Stimulated activated naive B cell treated with anti-CD40 and anti-IgM and Interleukin-4, amounts not matched to agents 10 μg/mL and 1 μg/mL and 100 μg/mL, for 72 hours (primary cell): ENCODE measurements at regions not wholly inside any gene's neighbourhood (a gene's known extent, or its start where the extent isn't known, plus 50 kb on each side); places are given as distances from the start of the nearest gene placed in this dataset.
"Not testable (repeated sequence)": the region's sequence is repeated elsewhere in the genome, so short reads cannot be mapped to it uniquely, and the experiment has no call there.

Experiments
- ATAC-seq, 2 donors: fragments of 150-1000 bp; cut with Tn5 transposase; replicated peaks; 2 replicates each; pipeline ENCODE4 v1.10.0; 2021; ENCODE audit warnings: moderate library complexity in 1 of 2
- DNase-seq: peaks from one replicate; pipeline ENCODE4 v3.0.0; 2021
- H3K27ac Mint-ChIP-seq: one replicate; pipeline ENCODE4 v1.8.0; 2022; ENCODE audit warnings: mild to moderate bottlenecking, mixed read lengths
- H3K27me3 Mint-ChIP-seq, 2 donors: one replicate each; pipeline ENCODE4 v1.8.0; 2022; ENCODE audit warnings: mixed read lengths in 2 of 2
- H3K36me3 Mint-ChIP-seq, 2 donors: one replicate each; pipeline ENCODE4 v1.8.0; 2022; ENCODE audit warnings: mixed read lengths in 2 of 2, mild to moderate bottlenecking in 1 of 2
- H3K4me1 Mint-ChIP-seq, 2 donors: one replicate each; pipeline ENCODE4 v1.8.0; 2022; ENCODE audit warnings: mixed read lengths in 2 of 2, mild to moderate bottlenecking in 1 of 2
- H3K4me3 Mint-ChIP-seq, 2 donors: one replicate each; pipeline ENCODE4 v1.8.0; 2022; ENCODE audit warnings: mild to moderate bottlenecking in 2 of 2, mixed read lengths in 2 of 2, moderate library complexity in 1 of 2
- H3K9me3 Mint-ChIP-seq, 2 donors: one replicate each; pipeline ENCODE4 v1.8.0; 2022; ENCODE audit warnings: mixed read lengths in 2 of 2, mild to moderate bottlenecking in 1 of 2

DNA sequence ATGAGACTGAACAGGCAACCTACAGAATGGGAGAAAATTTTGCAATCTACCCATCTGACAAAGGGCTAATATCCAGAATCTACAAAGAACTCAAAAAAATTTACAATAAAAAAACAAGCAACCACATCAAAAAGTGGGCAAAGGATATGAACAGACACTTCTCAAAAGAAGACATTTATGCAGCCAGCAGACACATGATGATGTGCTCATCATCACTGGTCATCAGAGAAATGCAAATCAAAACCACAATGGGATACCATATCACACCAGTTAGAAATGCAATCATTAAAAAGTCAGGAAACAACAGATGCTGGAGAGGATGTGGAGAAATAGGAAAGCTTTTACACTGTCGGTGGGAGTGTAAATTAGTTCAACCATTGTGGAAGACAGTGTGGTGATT, 51.7 kb upstream of the PAXBP1 start:
- H3K4me3 Mint-ChIP-seq, DNase-seq, H3K36me3 Mint-ChIP-seq, H3K4me1 Mint-ChIP-seq, H3K27ac Mint-ChIP-seq, ATAC-seq, H3K9me3 Mint-ChIP-seq: not testable (repeated sequence)
- H3K27me3 Mint-ChIP-seq, result peaks cover 5 to 11% of the 10 kb centered on the region in 2 donors

DNA sequence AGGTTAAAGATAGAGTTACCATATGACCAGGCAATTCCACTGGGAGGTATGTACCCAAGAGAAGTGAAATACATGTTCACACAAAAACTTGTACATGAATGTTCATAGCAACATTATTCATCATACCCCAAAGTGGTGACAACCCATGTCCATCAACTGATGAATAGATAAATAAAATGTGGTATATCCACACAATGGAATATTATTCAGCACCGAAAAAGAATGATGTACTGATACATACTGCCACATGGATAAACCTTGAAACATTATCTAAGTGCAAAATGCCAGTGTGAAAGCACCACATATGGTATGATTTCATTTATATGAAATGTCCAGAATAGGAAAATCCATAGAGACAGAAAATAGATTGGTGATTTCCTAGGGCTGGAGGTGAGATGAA, 53.4 kb upstream of the PAXBP1 start:
- ATAC-seq, result no peak
- no peak overlapping the region for H3K27ac Mint-ChIP-seq

DNA sequence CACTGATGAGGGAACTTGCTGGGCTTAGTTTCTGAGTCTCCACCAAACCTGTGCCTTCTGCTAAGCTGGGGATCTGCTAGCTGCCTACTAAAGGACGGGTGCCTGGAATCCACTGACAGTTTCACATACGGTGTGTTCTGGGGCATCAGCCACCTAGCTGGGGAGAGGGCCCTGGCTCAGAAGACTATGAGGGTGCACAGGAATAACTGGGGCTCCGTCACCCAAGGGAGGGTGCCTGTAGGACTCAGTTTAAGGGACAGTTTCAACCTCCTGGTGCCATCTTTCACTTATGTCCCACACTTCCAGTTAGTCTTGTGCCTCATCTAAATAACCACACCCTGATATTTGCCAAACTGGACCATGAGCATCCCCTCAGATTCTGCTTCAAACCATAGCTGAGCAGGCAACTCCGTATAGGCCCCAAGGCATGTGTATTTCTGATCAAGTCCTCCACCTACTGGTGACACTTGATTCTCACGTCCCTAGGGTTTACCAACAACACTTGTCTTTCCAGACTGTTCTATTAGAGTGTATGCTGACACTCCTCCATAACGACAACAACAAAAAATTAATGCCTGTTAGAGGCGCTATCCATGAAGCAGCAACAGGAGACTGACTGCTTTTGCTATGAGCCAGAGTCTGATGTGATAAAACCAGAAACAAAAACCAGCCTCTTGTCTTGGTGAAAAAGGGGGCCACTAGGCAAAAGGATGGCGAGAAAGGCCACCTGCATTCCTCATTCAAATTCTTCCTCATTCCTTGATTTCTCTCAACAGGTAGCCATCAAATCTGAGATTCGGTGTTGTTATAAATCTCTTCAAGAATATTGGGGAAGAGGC, 55.0 kb upstream of the PAXBP1 start:
- DNase-seq (peak; percentile 5), ATAC-seq (peak; percentile 96)
- peaks cover 0 to 2% of the 10 kb centered on the region in 2 donors for H3K9me3 Mint-ChIP-seq
- H3K27ac Mint-ChIP-seq, result no peak overlapping the region
- H3K4me3 Mint-ChIP-seq, result no peak overlapping the region
- peaks cover 5 to 14% of the 10 kb centered on the region in 2 donors for H3K27me3 Mint-ChIP-seq
- H3K36me3 Mint-ChIP-seq, result no peaks in the 10 kb centered on the region
- H3K4me1 Mint-ChIP-seq, result no peaks in the 10 kb centered on the region

More for the DNA sequence above, 53.4 kb upstream of the PAXBP1 start:
- DNase-seq, result no peak
- Mint-ChIP-seq H3K4me1 (no peaks in the 10 kb centered on the region), H3K36me3 (no peaks in the 10 kb centered on the region), H3K4me3 (no peak overlapping the region), H3K27me3 (peaks cover 5 to 14% of the 10 kb centered on the region in 2 donors), H3K9me3 (peaks cover 0 to 2% of the 10 kb centered on the region in 2 donors)

DNA sequence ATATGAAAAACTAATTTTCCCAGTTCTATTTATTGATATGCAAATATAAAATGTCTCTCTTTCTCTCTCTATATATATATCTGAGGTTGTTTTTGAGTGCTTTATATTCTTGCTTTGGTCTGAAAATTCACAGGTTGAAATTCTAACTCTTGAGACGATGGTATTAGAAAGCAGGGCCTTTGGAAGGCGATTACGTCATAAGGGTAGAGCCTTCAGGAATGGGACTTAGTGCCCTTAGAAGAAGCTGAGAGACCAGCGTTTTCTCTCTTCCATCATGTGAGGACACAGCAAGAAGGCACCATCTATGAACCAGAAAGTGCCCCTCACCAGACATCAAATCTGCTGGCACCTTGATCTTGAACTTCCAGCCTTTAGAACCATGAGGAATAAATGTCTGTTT, 57.4 kb upstream of the PAXBP1 start:
- Mint-ChIP-seq H3K4me3 (no peak overlapping the region), H3K36me3 (no peaks in the 10 kb centered on the region), H3K9me3 (no peaks in the 10 kb centered on the region), H3K4me1 (no peaks in the 10 kb centered on the region), H3K27me3 (peaks cover 8 to 25% of the 10 kb centered on the region in 2 donors), H3K27ac (no peak overlapping the region)
- ATAC-seq (no peak), DNase-seq (no peak)

DNA sequence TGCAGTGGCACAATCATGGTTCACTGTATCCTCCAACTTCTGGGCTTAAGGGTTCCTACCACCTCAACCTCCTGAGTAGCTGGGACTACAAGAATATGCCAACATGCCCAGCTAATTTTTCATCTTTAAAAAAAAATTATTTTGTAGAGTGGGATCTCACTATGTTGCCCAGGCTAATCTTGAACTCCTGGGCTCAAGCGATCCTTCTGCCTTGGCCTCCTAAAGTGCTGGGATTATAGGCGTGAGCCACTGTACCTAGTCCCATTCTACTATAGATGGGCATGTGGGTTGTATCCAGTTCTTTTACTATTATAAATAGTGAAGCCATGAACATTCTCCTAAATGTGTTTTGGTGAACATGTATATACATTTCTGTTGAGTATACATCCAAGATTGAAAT, 57.9 kb upstream of the PAXBP1 start:
- Mint-ChIP-seq H3K36me3 (no peaks in the 10 kb centered on the region), H3K27me3 (peaks cover 8 to 25% of the 10 kb centered on the region in 2 donors), H3K4me1 (no peaks in the 10 kb centered on the region), H3K9me3 (no peaks in the 10 kb centered on the region), H3K27ac (no peak overlapping the region), H3K4me3 (no peak overlapping the region)
- ATAC-seq (no peak), DNase-seq (no peak)

DNA sequence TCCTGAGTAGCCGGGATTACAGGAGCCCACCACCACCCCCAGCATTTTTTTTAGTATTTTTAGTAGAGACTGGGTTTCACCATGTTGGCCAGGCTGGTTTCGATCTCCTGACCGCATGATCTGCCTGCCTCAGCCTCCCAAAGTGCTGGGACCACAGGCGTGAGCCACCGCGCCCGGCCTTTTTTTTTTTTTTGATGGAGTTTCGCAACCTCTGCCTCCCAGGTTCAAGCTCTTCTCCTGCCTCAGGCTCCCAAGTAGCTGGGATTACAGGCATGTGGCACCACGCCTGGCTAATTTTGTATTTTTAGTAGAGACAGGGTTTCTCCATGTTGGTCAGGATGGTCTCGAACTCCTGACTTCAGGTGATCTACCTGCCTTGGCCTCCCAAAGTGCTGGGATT, 60.2 kb upstream of the PAXBP1 start:
- H3K9me3 Mint-ChIP-seq, DNase-seq, H3K36me3 Mint-ChIP-seq, H3K4me1 Mint-ChIP-seq, H3K4me3 Mint-ChIP-seq, ATAC-seq, H3K27ac Mint-ChIP-seq: not testable (repeated sequence)
- H3K27me3 Mint-ChIP-seq, result peaks cover 13 to 31% of the 10 kb centered on the region in 2 donors

DNA sequence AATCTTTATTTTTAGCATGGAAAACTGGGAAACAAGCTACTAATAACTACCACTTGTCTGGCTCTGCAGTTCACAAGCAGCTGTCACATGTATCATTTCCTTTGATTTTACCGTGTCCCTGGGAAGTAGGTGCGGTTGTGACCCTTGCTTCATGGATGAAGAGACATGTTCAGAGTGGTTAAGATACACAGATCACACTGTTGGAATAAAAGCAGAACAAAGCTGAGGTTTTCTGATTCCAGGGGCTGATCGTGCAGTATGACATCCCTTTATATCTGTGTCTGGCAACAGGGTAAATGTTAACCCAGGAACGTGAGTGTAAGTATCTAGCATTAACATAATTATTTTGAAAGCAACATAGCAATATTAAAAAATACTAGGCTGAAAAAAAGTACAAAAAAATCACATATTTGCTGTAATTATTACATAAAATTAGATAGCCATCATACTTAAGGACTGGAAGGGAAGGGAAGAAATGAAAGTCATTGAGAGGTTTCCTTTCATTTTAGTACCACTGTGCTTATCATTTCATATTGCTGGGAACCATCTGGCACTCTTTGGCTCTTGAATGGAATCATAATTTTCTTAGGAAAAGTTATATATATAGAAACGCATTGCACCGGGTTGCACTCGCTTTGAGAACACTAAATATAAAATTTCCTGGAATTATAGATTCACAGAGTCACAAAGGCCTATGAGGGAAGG, 62.8 kb upstream of the PAXBP1 start:
- no peaks in the 10 kb centered on the region for H3K4me1 Mint-ChIP-seq
- ATAC-seq (no peak), DNase-seq (no peak)
- peaks cover 2 to 4% of the 10 kb centered on the region in 2 donors for H3K9me3 Mint-ChIP-seq
- H3K27me3 Mint-ChIP-seq, result peaks cover 16 to 31% of the 10 kb centered on the region in 2 donors
- no peak overlapping the region for H3K27ac Mint-ChIP-seq
- H3K4me3 Mint-ChIP-seq, result no peak overlapping the region
- H3K36me3 Mint-ChIP-seq, result no peaks in the 10 kb centered on the region

DNA sequence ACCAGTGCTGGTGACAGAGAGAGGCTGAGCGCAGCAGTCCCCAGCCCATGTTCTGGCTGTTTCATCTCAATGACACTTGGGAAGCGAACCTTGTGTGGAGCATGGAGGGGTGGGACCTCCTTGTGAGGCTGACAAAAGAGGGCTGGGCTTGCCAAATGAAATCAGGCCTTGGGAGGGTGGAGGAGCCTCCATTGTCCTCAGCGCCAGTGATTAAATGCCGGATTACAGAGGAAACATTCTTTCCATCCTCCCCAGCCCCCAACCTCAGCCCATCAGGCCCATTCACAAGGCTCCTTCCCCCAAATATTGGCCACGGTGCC, 63.3 kb upstream of the PAXBP1 start:
- DNase-seq, result no peak
- H3K27ac Mint-ChIP-seq, result no peak overlapping the region
- ATAC-seq, result no peak
- no peak overlapping the region for H3K4me3 Mint-ChIP-seq
- no peaks in the 10 kb centered on the region for H3K4me1 Mint-ChIP-seq
- no peaks in the 10 kb centered on the region for H3K36me3 Mint-ChIP-seq
- H3K27me3 Mint-ChIP-seq, result peaks cover 16 to 37% of the 10 kb centered on the region in 2 donors
- H3K9me3 Mint-ChIP-seq, result peaks cover 2 to 4% of the 10 kb centered on the region in 2 donors

DNA sequence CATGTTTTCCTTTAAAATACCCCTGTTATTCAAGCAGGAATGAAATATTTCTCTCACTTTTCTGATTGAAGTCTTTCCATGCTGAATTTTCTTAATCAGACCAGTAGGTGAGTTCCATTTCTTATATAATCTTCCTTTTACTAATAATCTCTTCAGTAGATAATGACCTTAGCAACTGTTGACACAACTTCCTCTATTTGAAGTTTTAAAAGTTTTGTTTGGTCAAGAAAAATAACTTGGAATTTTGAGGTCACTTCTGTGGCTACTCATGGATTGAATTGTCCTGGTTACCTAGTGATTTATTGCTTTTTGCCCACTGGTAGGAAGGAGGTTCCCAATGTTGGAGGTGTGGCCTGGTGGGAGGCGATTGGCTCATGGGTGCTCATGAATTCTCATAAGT, 70.6 kb upstream of the PAXBP1 start:
- Mint-ChIP-seq H3K4me3 (no peak overlapping the region), H3K27ac (no peak overlapping the region), H3K4me1 (no peaks in the 10 kb centered on the region), H3K36me3 (no peaks in the 10 kb centered on the region), H3K9me3 (peaks cover 1 to 3% of the 10 kb centered on the region in 2 donors), H3K27me3 (peaks cover 24 to 41% of the 10 kb centered on the region in 2 donors)
- DNase-seq, result no peak
- ATAC-seq, result no peak

DNA sequence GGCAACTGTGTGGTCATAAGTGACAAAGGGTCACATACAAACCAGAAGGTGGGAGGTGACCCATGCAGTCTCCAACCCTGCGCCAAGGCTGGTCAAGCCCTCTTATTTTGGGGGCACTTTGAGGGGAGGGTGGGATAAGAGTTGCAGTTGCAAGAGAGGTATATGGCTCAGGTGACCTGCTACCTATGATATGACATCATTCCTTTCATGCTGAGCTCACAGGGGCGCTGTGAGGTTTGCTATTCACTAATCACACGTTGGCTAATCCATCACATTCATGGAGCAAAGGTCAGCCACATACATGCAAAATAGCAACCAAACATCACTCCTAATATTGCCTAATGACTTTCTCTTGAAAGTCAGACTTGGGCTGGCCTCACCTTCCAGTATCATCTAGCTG, 72.0 kb upstream of the PAXBP1 start:
- no peaks in the 10 kb centered on the region for H3K4me1 Mint-ChIP-seq
- no peaks in the 10 kb centered on the region for H3K9me3 Mint-ChIP-seq
- no peaks in the 10 kb centered on the region for H3K36me3 Mint-ChIP-seq
- H3K27me3 Mint-ChIP-seq, result peaks cover 24 to 37% of the 10 kb centered on the region in 2 donors
- DNase-seq (no peak), ATAC-seq (no peak)
- no peak overlapping the region for H3K4me3 Mint-ChIP-seq
- H3K27ac Mint-ChIP-seq, result no peak overlapping the region

DNA sequence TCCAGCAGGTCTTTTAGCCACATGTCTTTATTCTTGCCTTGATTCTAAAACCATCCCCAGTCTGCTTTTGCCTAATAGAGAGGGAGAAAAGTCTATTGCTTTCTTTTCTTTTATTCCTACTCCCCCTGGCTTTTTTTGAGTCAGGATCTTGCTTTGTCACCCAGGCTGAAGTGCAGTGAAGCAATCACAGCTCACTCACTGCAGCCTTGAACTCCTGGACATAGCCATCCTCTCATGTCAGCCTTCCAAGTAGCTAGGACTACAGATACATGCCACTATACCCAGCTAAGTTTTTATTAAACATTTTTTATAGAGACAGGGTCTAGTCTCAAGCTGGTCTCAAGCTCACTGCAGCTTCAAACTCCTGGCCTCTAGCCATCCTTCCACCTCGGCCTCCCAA, 72.5 kb upstream of the PAXBP1 start:
- no peaks in the 10 kb centered on the region for H3K36me3 Mint-ChIP-seq
- no peak overlapping the region for H3K27ac Mint-ChIP-seq
- peaks cover 23 to 35% of the 10 kb centered on the region in 2 donors for H3K27me3 Mint-ChIP-seq

DNA sequence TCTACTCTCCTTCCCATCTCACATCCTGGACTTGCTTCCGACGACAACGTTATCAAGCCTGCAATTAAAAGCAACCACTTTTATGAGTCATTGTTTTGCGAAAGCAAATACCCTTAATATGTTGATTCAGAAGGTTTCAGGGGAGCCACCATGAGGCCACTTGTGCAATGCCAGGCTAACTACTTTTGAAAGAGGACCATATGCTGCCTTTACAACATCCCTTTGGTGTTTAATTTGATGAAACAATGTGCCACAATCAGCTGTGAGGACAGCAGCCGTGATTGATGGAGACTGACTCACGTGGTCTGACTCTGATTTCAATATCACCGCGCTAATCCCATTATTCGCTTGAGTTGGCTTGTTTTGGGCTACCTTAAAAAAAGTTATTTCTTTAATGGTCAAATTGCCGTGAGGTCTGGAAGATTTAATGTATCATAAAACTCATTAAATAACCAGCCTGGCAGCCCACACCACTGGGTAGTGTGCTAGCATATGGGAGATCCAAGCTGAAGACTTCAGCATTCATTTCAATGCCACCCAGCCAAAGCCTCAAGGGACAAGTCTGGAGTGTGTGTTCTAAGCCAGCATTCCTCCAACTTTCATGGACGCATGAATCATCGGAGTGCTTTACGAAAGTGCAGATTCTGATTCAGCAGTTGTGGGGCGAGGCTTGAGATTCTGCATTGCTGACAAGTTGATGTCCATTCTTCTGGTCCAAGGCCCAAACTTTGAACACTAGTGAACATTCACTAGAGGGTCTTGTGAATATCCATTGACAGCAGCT, 73.3 kb upstream of the PAXBP1 start:
- no peaks in the 10 kb centered on the region for H3K36me3 Mint-ChIP-seq
- H3K27me3 Mint-ChIP-seq, result peaks cover 20 to 33% of the 10 kb centered on the region in 2 donors
- no peaks in the 10 kb centered on the region for H3K9me3 Mint-ChIP-seq
- H3K4me1 Mint-ChIP-seq, result no peaks in the 10 kb centered on the region
- H3K27ac Mint-ChIP-seq, result no peak overlapping the region
- ATAC-seq (no peak), DNase-seq (no peak)
- no peak overlapping the region for H3K4me3 Mint-ChIP-seq

More for the DNA sequence above, 72.5 kb upstream of the PAXBP1 start:
- DNase-seq, result no peak
- H3K9me3 Mint-ChIP-seq, result no peaks in the 10 kb centered on the region
- ATAC-seq, result no peak
- H3K4me1 Mint-ChIP-seq, result no peaks in the 10 kb centered on the region
- no peak overlapping the region for H3K4me3 Mint-ChIP-seq

DNA sequence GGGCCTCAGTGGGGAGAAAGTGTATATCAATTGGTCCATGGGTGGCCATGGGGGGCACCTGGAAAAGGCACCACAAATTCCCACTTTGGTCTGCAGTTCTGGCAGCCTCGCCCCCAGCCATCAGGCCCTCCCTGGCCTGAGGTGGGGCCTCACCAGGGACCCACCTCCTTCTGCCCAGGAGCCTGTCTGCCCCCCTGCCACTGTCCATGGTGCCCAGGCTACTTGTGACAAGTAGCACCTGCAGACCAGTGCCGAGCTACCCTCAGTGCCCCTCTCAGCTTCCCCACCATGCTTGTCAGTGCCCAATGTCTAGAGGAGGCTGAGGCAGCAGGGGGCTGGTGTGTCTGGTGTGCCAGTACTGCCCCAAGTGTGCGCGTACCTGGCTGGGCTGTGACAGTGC, 87.1 kb upstream of the PAXBP1 start:
- peaks cover 24 to 33% of the 10 kb centered on the region in 2 donors for H3K27me3 Mint-ChIP-seq
- H3K4me3 Mint-ChIP-seq, result no peak overlapping the region
- H3K27ac Mint-ChIP-seq, result no peak overlapping the region
- DNase-seq (no peak), ATAC-seq (no peak)
- H3K9me3 Mint-ChIP-seq, result peaks cover 8 to 16% of the 10 kb centered on the region in 2 donors
- peaks cover 3 to 6% of the 10 kb centered on the region in 2 donors for H3K36me3 Mint-ChIP-seq
- H3K4me1 Mint-ChIP-seq, result no peaks in the 10 kb centered on the region

DNA sequence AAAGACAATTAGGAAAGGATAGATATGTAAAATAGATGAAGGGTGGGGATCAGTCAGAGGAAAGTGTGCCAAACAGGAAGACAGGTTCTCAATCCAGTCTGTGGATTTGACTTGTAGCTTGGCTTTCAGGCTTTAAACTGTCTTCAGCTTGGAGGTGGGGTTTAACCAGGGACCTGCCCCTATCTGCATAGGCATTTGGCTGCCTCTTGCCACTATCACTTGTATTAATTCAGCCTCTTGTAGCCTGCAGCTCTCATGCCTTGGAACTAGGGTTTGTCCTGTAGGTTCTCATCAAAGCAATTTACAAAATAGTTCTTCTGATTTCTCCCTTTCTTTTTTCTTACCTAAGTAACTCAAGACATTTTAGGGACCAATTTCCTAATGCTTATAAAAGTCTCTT, 88.8 kb upstream of the PAXBP1 start:
- no peaks in the 10 kb centered on the region for H3K4me1 Mint-ChIP-seq
- H3K27me3 Mint-ChIP-seq, result peaks cover 28 to 39% of the 10 kb centered on the region in 2 donors
- ATAC-seq (no peak), DNase-seq (no peak)
- peaks cover 3 to 6% of the 10 kb centered on the region in 2 donors for H3K36me3 Mint-ChIP-seq
- no peak overlapping the region for H3K4me3 Mint-ChIP-seq
- H3K27ac Mint-ChIP-seq, result no peak overlapping the region
- peaks cover 8 to 15% of the 10 kb centered on the region in 2 donors for H3K9me3 Mint-ChIP-seq
